Activated T-helper 2 cell treated with anti-CD3 and anti-CD28 coated beads, Interferon-gamma antibody, Interleukin-2, Interleukin-4, amounts not matched to agents 10 μg/mL and 5 μg/mL and 100 μg/mL, durations not matched to agents 14 hours and 24 hours and 36 hours (primary cell): ENCODE measurements at regions not wholly inside any gene's neighbourhood (a gene's known extent, or its start where the extent isn't known, plus 50 kb on each side); places are given as distances from the start of the nearest gene placed in this dataset.
"Not testable (repeated sequence)": the region's sequence is repeated elsewhere in the genome, so short reads cannot be mapped to it uniquely, and the experiment has no call there.

Experiments
- DNase-seq: peaks from one replicate; pipeline ENCODE4 v3.0.0; 2021; ENCODE audit warnings: low spot score
- H3K27ac Mint-ChIP-seq: one replicate; pipeline ENCODE4 v1.8.0; 2021; ENCODE audit warnings: mixed read lengths
- H3K27me3 Mint-ChIP-seq: one replicate; pipeline ENCODE4 v1.8.0; 2021; ENCODE audit warnings: low read depth, mixed read lengths
- H3K36me3 Mint-ChIP-seq: one replicate; pipeline ENCODE4 v1.8.0; 2021; ENCODE audit warnings: low read depth, mixed read lengths
- H3K4me1 Mint-ChIP-seq: one replicate; pipeline ENCODE4 v1.8.0; 2021; ENCODE audit warnings: low read depth, mixed read lengths
- H3K4me3 Mint-ChIP-seq: one replicate; pipeline ENCODE4 v1.8.0; 2021; ENCODE audit warnings: low read depth, mild to moderate bottlenecking, moderate library complexity, mixed read lengths
- H3K9me3 Mint-ChIP-seq: one replicate; pipeline ENCODE4 v1.8.0; 2021; ENCODE audit warnings: mixed read lengths
- intact Hi-C: fragments of 100-400 bp; cut with micrococcal nuclease; formaldehyde crosslinking; loops from one replicate; pipeline ENCODE4 v1.15.1; 2023

GRCh38 chr12:72723732-72724131, 451.6 kb downstream of the TRHDE start:
- H3K36me3 Mint-ChIP-seq, result no peaks in the 10 kb centered on the region
- intact Hi-C loops, result no loop called here

GRCh38 chr12:72729451-72730010, 457.4 kb downstream of the TRHDE start:
- intact Hi-C loops, result no loop called here
- Mint-ChIP-seq H3K9me3 (peaks cover 16% of the 10 kb centered on the region), H3K27ac (no peak overlapping the region), H3K4me3 (no peak overlapping the region), H3K4me1 (no peaks in the 10 kb centered on the region), H3K36me3 (no peaks in the 10 kb centered on the region), H3K27me3 (no peaks in the 10 kb centered on the region)
- DNase-seq, result no peak

More at GRCh38 chr12:72723732-72724131, 451.6 kb downstream of the TRHDE start:
- H3K27ac Mint-ChIP-seq, result no peak overlapping the region
- H3K9me3 Mint-ChIP-seq, result peaks cover 11% of the 10 kb centered on the region
- DNase-seq, result no peak
- no peaks in the 10 kb centered on the region for H3K4me1 Mint-ChIP-seq
- no peak overlapping the region for H3K4me3 Mint-ChIP-seq
- H3K27me3 Mint-ChIP-seq, result no peaks in the 10 kb centered on the region

GRCh38 chr12:72734581-72734980, 462.4 kb downstream of the TRHDE start:
- H3K4me3 Mint-ChIP-seq, result no peak overlapping the region
- intact Hi-C loops, result no loop called here
- H3K36me3 Mint-ChIP-seq, result no peaks in the 10 kb centered on the region
- DNase-seq, result no peak
- H3K27ac Mint-ChIP-seq, result no peak overlapping the region
- H3K27me3 Mint-ChIP-seq, result no peaks in the 10 kb centered on the region
- H3K4me1 Mint-ChIP-seq, result no peaks in the 10 kb centered on the region
- H3K9me3 Mint-ChIP-seq, result peaks cover 9% of the 10 kb centered on the region

GRCh38 chr12:72738811-72739210, 466.6 kb downstream of the TRHDE start:
- intact Hi-C loops, result no loop called here
- DNase-seq, result no peak

GRCh38 chr12:72740064-72740463, 467.9 kb downstream of the TRHDE start:
- intact Hi-C loops, result no loop called here
- peaks cover 27% of the 10 kb centered on the region for H3K9me3 Mint-ChIP-seq
- H3K4me3 Mint-ChIP-seq, result no peak overlapping the region
- no peaks in the 10 kb centered on the region for H3K27me3 Mint-ChIP-seq
- no peaks in the 10 kb centered on the region for H3K36me3 Mint-ChIP-seq
- H3K27ac Mint-ChIP-seq, result no peak overlapping the region
- DNase-seq, result no peak
- H3K4me1 Mint-ChIP-seq, result no peaks in the 10 kb centered on the region

More at GRCh38 chr12:72738811-72739210, 466.6 kb downstream of the TRHDE start:
- H3K36me3 Mint-ChIP-seq, result no peaks in the 10 kb centered on the region
- no peak overlapping the region for H3K27ac Mint-ChIP-seq
- no peak overlapping the region for H3K4me3 Mint-ChIP-seq
- peaks cover 21% of the 10 kb centered on the region for H3K9me3 Mint-ChIP-seq
- no peaks in the 10 kb centered on the region for H3K27me3 Mint-ChIP-seq
- no peaks in the 10 kb centered on the region for H3K4me1 Mint-ChIP-seq

- H3K36me3 Mint-ChIP-seq, result no peaks in the 10 kb centered on the region
- H3K27me3 Mint-ChIP-seq, result no peaks in the 10 kb centered on the region
- intact Hi-C loops, result no loop called here
- H3K4me3 Mint-ChIP-seq, result no peak overlapping the region
- DNase-seq, result no peak
- H3K4me1 Mint-ChIP-seq, result no peaks in the 10 kb centered on the region
- H3K9me3 Mint-ChIP-seq, result peaks cover 34% of the 10 kb centered on the region
- H3K27ac Mint-ChIP-seq, result no peak overlapping the region
Observed at GRCh38 chr12:72742568-72742967, 470.4 kb downstream of the TRHDE start.

GRCh38 chr12:72746048-72746447, 473.9 kb downstream of the TRHDE start:
- H3K27ac Mint-ChIP-seq, result no peak overlapping the region
- H3K4me1 Mint-ChIP-seq, result no peaks in the 10 kb centered on the region
- no peak for DNase-seq
- no peak overlapping the region for H3K4me3 Mint-ChIP-seq
- H3K27me3 Mint-ChIP-seq, result no peaks in the 10 kb centered on the region
- peaks cover 34% of the 10 kb centered on the region for H3K9me3 Mint-ChIP-seq
- no peaks in the 10 kb centered on the region for H3K36me3 Mint-ChIP-seq
- intact Hi-C loops, result no loop called here

- H3K4me1 Mint-ChIP-seq, result no peaks in the 10 kb centered on the region
- H3K4me3 Mint-ChIP-seq, result no peak overlapping the region
- intact Hi-C loops, result no loop called here
Observed at GRCh38 chr12:72747111-72747849, 475.1 kb downstream of the TRHDE start.

GRCh38 chr12:72748971-72749370, 476.8 kb downstream of the TRHDE start:
- intact Hi-C loops, result no loop called here
- Mint-ChIP-seq H3K4me1 (no peaks in the 10 kb centered on the region), H3K9me3 (peaks cover 15% of the 10 kb centered on the region), H3K4me3 (no peak overlapping the region), H3K36me3 (no peaks in the 10 kb centered on the region), H3K27ac (no peak overlapping the region), H3K27me3 (no peaks in the 10 kb centered on the region)
- DNase-seq, result no peak

More at GRCh38 chr12:72747111-72747849, 475.1 kb downstream of the TRHDE start:
- Mint-ChIP-seq H3K27ac (no peak overlapping the region), H3K36me3 (no peaks in the 10 kb centered on the region), H3K9me3 (peaks cover 25% of the 10 kb centered on the region), H3K27me3 (no peaks in the 10 kb centered on the region)
- DNase-seq, result no peak

- Mint-ChIP-seq H3K27ac (no peak overlapping the region), H3K27me3 (no peaks in the 10 kb centered on the region), H3K9me3 (peaks cover 26% of the 10 kb centered on the region), H3K4me1 (no peaks in the 10 kb centered on the region), H3K4me3 (no peak overlapping the region), H3K36me3 (no peaks in the 10 kb centered on the region)
- no peak for DNase-seq
- intact Hi-C loops, result no loop called here
Observed at GRCh38 chr12:72753571-72753970, 481.4 kb downstream of the TRHDE start.

- H3K4me3 Mint-ChIP-seq, H3K27ac Mint-ChIP-seq, H3K27me3 Mint-ChIP-seq, intact Hi-C loops, DNase-seq, H3K4me1 Mint-ChIP-seq, H3K36me3 Mint-ChIP-seq: not testable (repeated sequence)
- peaks cover 30% of the 10 kb centered on the region for H3K9me3 Mint-ChIP-seq
Observed at GRCh38 chr12:72754026-72754425, 481.9 kb downstream of the TRHDE start.

- H3K36me3 Mint-ChIP-seq, result no peaks in the 10 kb centered on the region
- H3K27ac Mint-ChIP-seq, result no peak overlapping the region
- intact Hi-C loops, result no loop called here
- peaks cover 19% of the 10 kb centered on the region for H3K9me3 Mint-ChIP-seq
- no peak for DNase-seq
- no peaks in the 10 kb centered on the region for H3K27me3 Mint-ChIP-seq
- no peaks in the 10 kb centered on the region for H3K4me1 Mint-ChIP-seq
- no peak overlapping the region for H3K4me3 Mint-ChIP-seq
Observed at GRCh38 chr12:72766517-72766916, 494.3 kb downstream of the TRHDE start.

GRCh38 chr12:72774023-72774422, 501.9 kb downstream of the TRHDE start:
- Mint-ChIP-seq H3K27me3 (no peaks in the 10 kb centered on the region), H3K4me3 (no peak overlapping the region)
- no peak for DNase-seq

More at GRCh38 chr12:72774023-72774422, 501.9 kb downstream of the TRHDE start:
- intact Hi-C loops, result no loop called here
- Mint-ChIP-seq H3K9me3 (no peaks in the 10 kb centered on the region), H3K4me1 (no peaks in the 10 kb centered on the region), H3K36me3 (no peaks in the 10 kb centered on the region), H3K27ac (no peak overlapping the region)
